ENCODE measurements at regions not wholly inside any gene's neighbourhood (a gene's known extent, or its start where the extent isn't known, plus 50 kb on each side); places are given as distances from the start of the nearest gene placed in this dataset.

DNA sequence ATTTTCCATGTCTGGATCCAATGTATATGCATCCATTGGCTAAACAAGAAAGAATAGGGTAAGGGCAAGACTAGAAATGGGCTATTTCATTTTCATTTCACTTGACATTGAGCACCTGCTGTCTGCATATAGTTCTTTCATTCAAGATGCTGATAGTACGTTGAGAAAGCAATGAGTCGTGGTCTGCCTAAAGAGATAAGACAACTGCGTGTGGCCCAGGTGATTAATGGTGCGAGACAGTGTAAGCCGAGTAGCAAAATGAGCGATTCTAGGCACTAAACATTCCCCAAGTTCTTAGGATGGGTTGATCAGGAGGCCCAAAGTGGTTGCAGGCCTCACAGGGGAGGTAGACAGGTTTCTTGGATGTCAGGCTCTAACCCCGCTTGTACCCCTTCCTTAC is 235.4 kb downstream of the PDCD6IP start:
- TF ChIP-seq, protein P1, sequence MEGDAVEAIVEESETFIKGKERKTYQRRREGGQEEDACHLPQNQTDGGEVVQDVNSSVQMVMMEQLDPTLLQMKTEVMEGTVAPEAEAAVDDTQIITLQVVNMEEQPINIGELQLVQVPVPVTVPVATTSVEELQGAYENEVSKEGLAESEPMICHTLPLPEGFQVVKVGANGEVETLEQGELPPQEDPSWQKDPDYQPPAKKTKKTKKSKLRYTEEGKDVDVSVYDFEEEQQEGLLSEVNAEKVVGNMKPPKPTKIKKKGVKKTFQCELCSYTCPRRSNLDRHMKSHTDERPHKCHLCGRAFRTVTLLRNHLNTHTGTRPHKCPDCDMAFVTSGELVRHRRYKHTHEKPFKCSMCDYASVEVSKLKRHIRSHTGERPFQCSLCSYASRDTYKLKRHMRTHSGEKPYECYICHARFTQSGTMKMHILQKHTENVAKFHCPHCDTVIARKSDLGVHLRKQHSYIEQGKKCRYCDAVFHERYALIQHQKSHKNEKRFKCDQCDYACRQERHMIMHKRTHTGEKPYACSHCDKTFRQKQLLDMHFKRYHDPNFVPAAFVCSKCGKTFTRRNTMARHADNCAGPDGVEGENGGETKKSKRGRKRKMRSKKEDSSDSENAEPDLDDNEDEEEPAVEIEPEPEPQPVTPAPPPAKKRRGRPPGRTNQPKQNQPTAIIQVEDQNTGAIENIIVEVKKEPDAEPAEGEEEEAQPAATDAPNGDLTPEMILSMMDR (IDR thresholded peaks at IDR 0.05), result no peak
- TF ChIP-seq POLR2A (IDR thresholded peaks at IDR 0.05), result no peak
